GM06990 (cell line): ENCODE measurements at regions not wholly inside any gene's neighbourhood (a gene's known extent, or its start where the extent isn't known, plus 50 kb on each side); places are given as distances from the start of the nearest gene placed in this dataset.

ENCODE experiments used
- DNase-seq: peaks from one replicate; pipeline ENCODE4 v3.0.0-alpha.2; 2011; ENCODE audit not compliant: insufficient read length; ENCODE audit errors: extremely low read depth
- H3K27me3 ChIP-seq: replicated peaks from 2 replicates; pipeline ENCODE4 v1.6.0; 2011; ENCODE audit warnings: low read length; ENCODE audit not compliant: control insufficient read depth, insufficient read depth
- H3K36me3 ChIP-seq: 2 replicates; pipeline ENCODE4 v1.5.1; 2011; ENCODE audit warnings: low read length; ENCODE audit not compliant: control insufficient read depth, insufficient read depth
- H3K4me3 ChIP-seq: replicated peaks from 2 replicates; pipeline ENCODE4 v1.5.1; 2011; ENCODE audit warnings: low read depth, mild to moderate bottlenecking, control low read depth, low read length
- TF ChIP-seq, protein P1 (sequence below): IDR thresholded peaks from 2 replicates; pipeline ENCODE4 v1.5.1; 2011; ENCODE audit warnings: low read length, control low read depth, mild to moderate bottlenecking, inconsistent platforms; ENCODE audit not compliant: insufficient read depth, poor library complexity, severe bottlenecking

DNA sequence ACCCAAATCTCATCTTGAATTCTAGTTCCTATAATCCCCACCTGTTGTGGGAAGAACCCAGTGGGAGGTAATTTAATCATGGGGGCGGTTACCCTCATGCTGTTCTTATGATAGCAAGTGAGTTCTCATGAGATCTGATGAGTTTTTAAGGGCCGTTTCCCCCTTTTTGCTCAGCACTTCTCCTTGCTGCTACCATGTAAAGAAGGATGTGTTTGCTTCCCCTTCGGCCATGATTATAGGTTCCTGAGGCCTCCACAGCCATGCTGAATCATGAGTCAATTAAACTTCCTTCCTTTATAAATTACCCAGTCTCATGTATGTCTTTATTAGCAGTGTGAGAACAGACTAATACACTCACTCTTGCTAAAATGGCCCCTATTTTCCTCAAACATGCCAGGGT, 374.7 kb downstream of the TUSC7 start:
- H3K27me3 ChIP-seq = no peaks in the 10 kb centered on the region
- TF ChIP-seq, protein P1, sequence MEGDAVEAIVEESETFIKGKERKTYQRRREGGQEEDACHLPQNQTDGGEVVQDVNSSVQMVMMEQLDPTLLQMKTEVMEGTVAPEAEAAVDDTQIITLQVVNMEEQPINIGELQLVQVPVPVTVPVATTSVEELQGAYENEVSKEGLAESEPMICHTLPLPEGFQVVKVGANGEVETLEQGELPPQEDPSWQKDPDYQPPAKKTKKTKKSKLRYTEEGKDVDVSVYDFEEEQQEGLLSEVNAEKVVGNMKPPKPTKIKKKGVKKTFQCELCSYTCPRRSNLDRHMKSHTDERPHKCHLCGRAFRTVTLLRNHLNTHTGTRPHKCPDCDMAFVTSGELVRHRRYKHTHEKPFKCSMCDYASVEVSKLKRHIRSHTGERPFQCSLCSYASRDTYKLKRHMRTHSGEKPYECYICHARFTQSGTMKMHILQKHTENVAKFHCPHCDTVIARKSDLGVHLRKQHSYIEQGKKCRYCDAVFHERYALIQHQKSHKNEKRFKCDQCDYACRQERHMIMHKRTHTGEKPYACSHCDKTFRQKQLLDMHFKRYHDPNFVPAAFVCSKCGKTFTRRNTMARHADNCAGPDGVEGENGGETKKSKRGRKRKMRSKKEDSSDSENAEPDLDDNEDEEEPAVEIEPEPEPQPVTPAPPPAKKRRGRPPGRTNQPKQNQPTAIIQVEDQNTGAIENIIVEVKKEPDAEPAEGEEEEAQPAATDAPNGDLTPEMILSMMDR = no peak
- no peak for DNase-seq

DNA sequence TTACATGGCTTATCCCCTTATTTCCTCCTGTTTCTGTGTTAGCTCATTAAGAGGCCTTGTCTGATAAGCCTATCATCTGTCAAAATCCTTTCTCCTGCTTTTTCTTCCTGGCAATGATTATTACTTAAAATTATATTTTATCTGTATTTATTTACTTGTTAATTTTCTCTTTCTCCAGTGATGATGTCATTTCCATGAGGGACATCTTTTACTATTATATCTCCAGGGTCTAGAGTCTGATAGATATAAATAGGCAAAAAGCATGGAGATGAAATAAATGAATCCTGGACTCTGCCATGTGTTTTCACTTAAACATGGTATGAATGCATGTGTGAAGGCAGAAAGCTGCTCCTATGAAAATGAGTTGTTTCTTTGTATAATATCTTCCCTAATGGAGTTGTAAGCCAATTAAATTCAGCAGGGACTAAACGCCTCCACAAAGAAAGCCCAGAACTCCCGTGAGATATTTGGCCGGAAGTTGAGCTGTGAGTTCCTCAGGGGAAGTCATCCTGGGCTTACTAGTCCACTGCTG, 375.2 kb downstream of the TUSC7 start:
- TF ChIP-seq, protein P1 = no peak
- Histone ChIP-seq H3K4me3 (no peak overlapping the region), H3K27me3 (no peaks in the 10 kb centered on the region), H3K36me3 (no peaks in the 10 kb centered on the region)
- DNase-seq = no peak

More for the DNA sequence above, 374.7 kb downstream of the TUSC7 start:
- no peak overlapping the region for H3K4me3 ChIP-seq
- H3K36me3 ChIP-seq = no peaks in the 10 kb centered on the region

DNA sequence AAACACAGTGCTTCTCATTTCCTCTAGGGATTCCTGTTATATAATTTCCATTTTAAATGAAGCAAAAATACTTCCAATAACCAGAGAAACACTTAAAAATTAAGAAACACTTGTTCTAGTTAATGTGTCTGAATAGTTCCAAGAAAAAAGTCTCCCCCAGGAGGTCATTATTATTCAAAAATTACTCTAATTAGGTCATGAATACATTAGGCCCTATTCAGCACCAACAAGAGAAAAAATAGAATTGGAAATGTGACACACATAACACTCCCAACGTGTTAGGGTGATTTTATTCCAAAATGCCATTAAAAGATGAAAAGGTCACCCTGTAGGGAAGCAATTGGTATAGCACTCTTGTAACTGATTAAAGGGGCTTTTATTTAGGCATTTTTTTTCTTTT, 382.1 kb downstream of the TUSC7 start:
- Histone ChIP-seq H3K27me3 (no peaks in the 10 kb centered on the region), H3K36me3 (no peaks in the 10 kb centered on the region), H3K4me3 (no peak overlapping the region)
- DNase-seq = no peak
- TF ChIP-seq, protein P1 = no peak

DNA sequence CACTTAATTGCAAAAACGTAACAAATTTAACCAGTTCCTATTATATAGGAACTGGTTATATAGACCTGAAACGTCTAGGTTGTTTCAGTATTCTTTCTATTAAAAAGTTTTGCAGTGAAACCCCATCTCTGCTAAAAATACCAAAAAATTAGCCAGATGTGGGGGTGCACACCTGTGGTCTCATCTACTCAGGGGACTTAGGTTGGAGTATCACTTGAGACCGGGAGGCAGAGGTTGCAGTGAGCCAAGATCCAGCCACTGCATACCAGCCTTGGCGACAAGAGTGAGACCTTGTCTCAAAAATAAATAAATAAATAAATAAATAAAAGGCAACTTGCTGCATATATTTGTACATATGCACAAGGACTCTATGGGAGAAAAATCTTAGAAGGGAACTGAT, 387.0 kb downstream of the TUSC7 start:
- H3K27me3 ChIP-seq = no peaks in the 10 kb centered on the region

DNA sequence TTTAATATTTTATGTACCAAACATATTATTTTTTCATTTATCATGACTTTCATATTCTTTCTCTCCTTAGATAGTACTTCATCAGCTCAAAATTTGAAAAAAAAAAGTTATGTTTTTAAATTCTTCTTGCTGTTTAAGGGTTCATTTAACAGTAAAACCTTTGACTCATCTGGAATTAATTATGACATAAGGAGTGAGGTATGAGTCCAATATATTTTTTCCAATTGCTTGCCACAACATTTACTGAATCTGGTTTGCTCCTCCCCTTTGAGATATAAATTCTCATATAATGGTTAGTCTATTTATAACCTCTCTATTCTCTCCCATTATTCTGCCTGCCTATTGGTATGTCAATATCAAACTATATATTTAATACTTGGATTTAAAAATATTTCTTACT, 387.8 kb downstream of the TUSC7 start:
- no peaks in the 10 kb centered on the region for H3K36me3 ChIP-seq
- no peak overlapping the region for H3K4me3 ChIP-seq
- TF ChIP-seq, protein P1 = no peak

More for the DNA sequence above, 387.0 kb downstream of the TUSC7 start:
- Histone ChIP-seq H3K4me3 (no peak overlapping the region), H3K36me3 (no peaks in the 10 kb centered on the region)
- DNase-seq = no peak
- TF ChIP-seq, protein P1 = no peak

DNA sequence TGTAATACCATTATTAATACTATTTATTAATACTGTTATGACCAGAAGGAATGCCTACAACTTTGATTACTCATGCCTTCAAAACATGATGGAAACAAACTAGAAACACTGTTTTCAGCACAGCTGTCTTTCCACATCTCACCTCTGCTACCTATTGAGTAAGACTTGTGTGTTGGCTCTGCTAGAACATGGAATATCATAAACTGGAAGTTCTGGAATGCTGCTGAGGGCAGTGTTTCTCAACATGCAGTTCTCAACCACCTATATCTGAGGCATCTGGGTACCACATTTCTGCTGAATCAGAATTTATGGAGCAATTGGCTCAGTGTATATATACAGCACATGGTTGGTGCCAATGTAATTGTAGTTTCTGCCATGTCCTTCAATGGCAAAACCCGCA, 392.1 kb downstream of the TUSC7 start:
- H3K27me3 ChIP-seq = no peaks in the 10 kb centered on the region; the same call in 1 of the 2 replicates
- no peak overlapping the region for H3K4me3 ChIP-seq
- TF ChIP-seq, protein P1 = no peak
- no peaks in the 10 kb centered on the region for H3K36me3 ChIP-seq
- DNase-seq = no peak

More for the DNA sequence above, 387.8 kb downstream of the TUSC7 start:
- no peaks in the 10 kb centered on the region for H3K27me3 ChIP-seq
- no peak for DNase-seq
